HEK293 (cell line): ENCODE measurements at regions not wholly inside any gene's neighbourhood (a gene's known extent, or its start where the extent isn't known, plus 50 kb on each side); places are given as distances from the start of the nearest gene placed in this dataset.

Experiments used
- CTCF ChIA-PET: fragments of 350-600 bp; formaldehyde crosslinking; extraction: SDS; loops from one replicate; lab custom pipeline; 2021; ENCODE audit warnings: antibody characterized with exemption; lab: Yijun Ruan, JAX
- POLR2A ChIA-PET: fragments of 300-600 bp; formaldehyde crosslinking; extraction: SDS; loops from one replicate; lab custom pipeline; 2020; ENCODE audit warnings: antibody characterized with exemption, inconsistent platforms; lab: Yijun Ruan, JAX
- H3K27ac ChIP-seq: fragments of 200-500 bp; sonication (Bioruptor generic); 2 replicates; pipeline ENCODE4 v1.5.1; 2014; ENCODE audit warnings: low read depth, low read length, control low read depth, inconsistent platforms; ENCODE audit errors: extremely low read depth
- H3K36me3 ChIP-seq, 2 experiments: fragments of 200-500 bp in 1 of 2; sonication (Bioruptor generic) in 1 of 2; 1 replicate in 1 of 2; 2 replicates in 1 of 2; pipeline ENCODE4 v1.5.1; 2014 to 2017; ENCODE audit warnings: inconsistent platforms in 2 of 2, low read length in 2 of 2; ENCODE audit not compliant: control insufficient read depth in 2 of 2, insufficient read depth in 1 of 2
- H3K4me1 ChIP-seq: fragments of 200-500 bp; sonication (Bioruptor generic); 2 replicates; pipeline ENCODE4 v1.5.1; 2014; ENCODE audit warnings: mild to moderate bottlenecking, low read length, inconsistent platforms; ENCODE audit not compliant: control insufficient read depth, insufficient read depth
- H3K4me3 ChIP-seq: 2 replicates; pipeline ENCODE4 v1.5.1; 2011; ENCODE audit warnings: low read depth, mild to moderate bottlenecking, control low read depth, low read length, moderate library complexity
- H3K9me3 ChIP-seq: fragments of 200-500 bp; sonication (Bioruptor generic); 2 replicates; pipeline ENCODE4 v1.5.1; 2014; ENCODE audit warnings: low read depth, low read length, inconsistent platforms; ENCODE audit not compliant: control insufficient read depth, insufficient read depth
- GFI1B ChIP-seq: fragments of 450-650 bp; formaldehyde crosslinking; IDR thresholded peaks from 2 replicates; pipeline ENCODE4 v1.5.1; 2016; ENCODE audit warnings: missing biosample characterization, missing genetic modification characterization
- HIC1 ChIP-seq: fragments of 450-650 bp; formaldehyde crosslinking; IDR thresholded peaks from 2 replicates; pipeline ENCODE4 v1.5.1; 2016; ENCODE audit warnings: missing biosample characterization, missing genetic modification characterization
- IKZF3 ChIP-seq: fragments of 450-650 bp; IDR thresholded peaks from 2 replicates; pipeline ENCODE4 v1.5.0; 2018; ENCODE audit warnings: missing biosample characterization, mild to moderate bottlenecking, missing genetic modification characterization, moderate library complexity
- KLF17 ChIP-seq: fragments of 450-650 bp; formaldehyde crosslinking; IDR thresholded peaks from 2 replicates; pipeline ENCODE4 v1.5.1; 2016; ENCODE audit warnings: missing biosample characterization, missing genetic modification characterization
- PRDM1 ChIP-seq: fragments of 450-650 bp; formaldehyde crosslinking; IDR thresholded peaks from 2 replicates; pipeline ENCODE4; 2016; ENCODE audit warnings: missing biosample characterization, missing genetic modification characterization
- SETDB1 ChIP-seq: IDR thresholded peaks from one replicate; pipeline ENCODE4 v1.6.1; 2017; ENCODE audit warnings: mild to moderate bottlenecking, low read length, moderate library complexity, mixed read lengths; ENCODE audit not compliant: insufficient read length
- SP3 ChIP-seq: fragments of 450-650 bp; formaldehyde crosslinking; IDR thresholded peaks from 2 replicates; pipeline ENCODE4 v1.5.1; 2016; ENCODE audit warnings: missing biosample characterization, missing genetic modification characterization
- WT1 ChIP-seq: fragments of 450-650 bp; formaldehyde crosslinking; IDR thresholded peaks from 2 replicates; pipeline ENCODE4 v1.5.1; 2016; ENCODE audit warnings: missing biosample characterization, missing genetic modification characterization
- ZBTB20 ChIP-seq: fragments of 450-650 bp; formaldehyde crosslinking; IDR thresholded peaks from 2 replicates; pipeline ENCODE4 v1.5.1; 2016; ENCODE audit warnings: missing biosample characterization, missing genetic modification characterization
- ZBTB8A ChIP-seq: fragments of 450-650 bp; formaldehyde crosslinking; IDR thresholded peaks from 2 replicates; pipeline ENCODE4 v1.5.1; 2016; ENCODE audit warnings: missing biosample characterization, missing genetic modification characterization
- ZNF140 ChIP-seq: fragments of 450-650 bp; formaldehyde crosslinking; IDR thresholded peaks from 2 replicates; pipeline ENCODE4 v1.5.1; 2016; ENCODE audit warnings: missing biosample characterization, missing genetic modification characterization
- ZNF155 ChIP-seq: fragments of 450-650 bp; formaldehyde crosslinking; IDR thresholded peaks from 2 replicates; pipeline ENCODE4 v1.5.1; 2016; ENCODE audit warnings: missing biosample characterization, missing genetic modification characterization
- ZNF19 ChIP-seq: fragments of 450-650 bp; formaldehyde crosslinking; IDR thresholded peaks from 2 replicates; pipeline ENCODE4; 2016; ENCODE audit warnings: missing biosample characterization, missing genetic modification characterization, low read depth
- ZNF239 ChIP-seq: fragments of 450-650 bp; formaldehyde crosslinking; IDR thresholded peaks from 2 replicates; pipeline ENCODE4 v1.5.1; 2016; ENCODE audit warnings: missing biosample characterization, missing genetic modification characterization
- ZNF266 ChIP-seq: fragments of 450-650 bp; formaldehyde crosslinking; IDR thresholded peaks from 2 replicates; pipeline ENCODE4 v1.5.1; 2016; ENCODE audit warnings: missing biosample characterization, missing genetic modification characterization, low read depth
- ZNF366 ChIP-seq: fragments of 450-650 bp; formaldehyde crosslinking; conservative IDR thresholded peaks from 2 replicates; pipeline ENCODE4 v1.5.1; 2016; ENCODE audit warnings: missing biosample characterization, missing genetic modification characterization
- ZNF391 ChIP-seq: fragments of 450-650 bp; formaldehyde crosslinking; IDR thresholded peaks from 2 replicates; pipeline ENCODE4 v1.5.1; 2016; ENCODE audit warnings: low read depth, missing biosample characterization, missing genetic modification characterization, borderline replicate concordance
- ZNF423 ChIP-seq: fragments of 450-650 bp; formaldehyde crosslinking; IDR thresholded peaks from 2 replicates; pipeline ENCODE4 v1.5.1; 2016; ENCODE audit warnings: missing biosample characterization, missing genetic modification characterization
- ZNF433 ChIP-seq: fragments of 450-650 bp; formaldehyde crosslinking; IDR thresholded peaks from 2 replicates; pipeline ENCODE4 v1.5.1; 2016; ENCODE audit warnings: missing biosample characterization, missing genetic modification characterization, low read depth
- ZNF624 ChIP-seq: fragments of 450-650 bp; formaldehyde crosslinking; IDR thresholded peaks from 2 replicates; pipeline ENCODE4 v1.5.1; 2017; ENCODE audit warnings: missing biosample characterization, missing genetic modification characterization
- ZNF654 ChIP-seq: fragments of 450-650 bp; formaldehyde crosslinking; IDR thresholded peaks from 2 replicates; pipeline ENCODE4 v1.5.1; 2016; ENCODE audit warnings: low read depth, missing biosample characterization, missing genetic modification characterization
- ZNF677 ChIP-seq: fragments of 450-650 bp; IDR thresholded peaks from 2 replicates; pipeline ENCODE4 v1.5.0; 2018; ENCODE audit warnings: missing biosample characterization, mild to moderate bottlenecking, missing genetic modification characterization, moderate library complexity
- TF ChIP-seq, protein P1 (sequence below): fragments of 450-650 bp; formaldehyde crosslinking; IDR thresholded peaks from 2 replicates; pipeline ENCODE4 v1.5.1; 2017; ENCODE audit warnings: missing biosample characterization, missing genetic modification characterization
- TF ChIP-seq, protein P2 (sequence below): fragments of 450-650 bp; formaldehyde crosslinking; IDR thresholded peaks from 2 replicates; pipeline ENCODE4 v1.5.1; 2016; ENCODE audit warnings: missing biosample characterization, missing genetic modification characterization
- TF ChIP-seq, protein P3 (sequence below): fragments of 450-650 bp; formaldehyde crosslinking; IDR thresholded peaks from 2 replicates; pipeline ENCODE4 v1.5.1; 2016; ENCODE audit warnings: missing biosample characterization, missing genetic modification characterization

DNA sequence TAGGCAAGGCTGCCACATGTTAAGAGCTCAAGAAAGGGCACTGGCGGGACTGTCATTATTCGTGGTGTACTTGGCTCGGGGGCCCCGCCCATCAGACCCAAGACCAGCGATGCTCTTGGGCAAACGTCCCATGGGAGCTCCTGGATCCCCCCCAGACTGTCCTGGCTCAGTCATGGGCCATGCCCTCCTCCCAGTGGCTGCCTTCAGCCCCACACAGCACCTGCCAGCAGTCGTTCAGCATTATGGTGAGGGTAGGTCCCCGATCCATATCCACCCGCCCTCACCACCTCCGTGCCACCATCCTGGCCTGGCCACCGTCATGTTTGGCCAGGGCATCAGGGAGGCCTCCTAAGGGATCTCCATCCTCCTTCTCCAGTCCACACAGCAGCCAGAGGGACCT lies 51.4 kb upstream of the IQSEC1 start (continued):
- TF ChIP-seq, protein P1, sequence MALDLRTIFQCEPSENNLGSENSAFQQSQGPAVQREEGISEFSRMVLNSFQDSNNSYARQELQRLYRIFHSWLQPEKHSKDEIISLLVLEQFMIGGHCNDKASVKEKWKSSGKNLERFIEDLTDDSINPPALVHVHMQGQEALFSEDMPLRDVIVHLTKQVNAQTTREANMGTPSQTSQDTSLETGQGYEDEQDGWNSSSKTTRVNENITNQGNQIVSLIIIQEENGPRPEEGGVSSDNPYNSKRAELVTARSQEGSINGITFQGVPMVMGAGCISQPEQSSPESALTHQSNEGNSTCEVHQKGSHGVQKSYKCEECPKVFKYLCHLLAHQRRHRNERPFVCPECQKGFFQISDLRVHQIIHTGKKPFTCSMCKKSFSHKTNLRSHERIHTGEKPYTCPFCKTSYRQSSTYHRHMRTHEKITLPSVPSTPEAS (tag by site-specific recombination) = no peak
- no peak for TF ChIP-seq ZNF155 (tag by site-specific recombination)
- no peak for TF ChIP-seq ZNF19
- TF ChIP-seq ZNF677 (tag by site-specific recombination) = no peak
- no peak for TF ChIP-seq ZNF423 (tag by site-specific recombination)
- TF ChIP-seq, protein P2, sequence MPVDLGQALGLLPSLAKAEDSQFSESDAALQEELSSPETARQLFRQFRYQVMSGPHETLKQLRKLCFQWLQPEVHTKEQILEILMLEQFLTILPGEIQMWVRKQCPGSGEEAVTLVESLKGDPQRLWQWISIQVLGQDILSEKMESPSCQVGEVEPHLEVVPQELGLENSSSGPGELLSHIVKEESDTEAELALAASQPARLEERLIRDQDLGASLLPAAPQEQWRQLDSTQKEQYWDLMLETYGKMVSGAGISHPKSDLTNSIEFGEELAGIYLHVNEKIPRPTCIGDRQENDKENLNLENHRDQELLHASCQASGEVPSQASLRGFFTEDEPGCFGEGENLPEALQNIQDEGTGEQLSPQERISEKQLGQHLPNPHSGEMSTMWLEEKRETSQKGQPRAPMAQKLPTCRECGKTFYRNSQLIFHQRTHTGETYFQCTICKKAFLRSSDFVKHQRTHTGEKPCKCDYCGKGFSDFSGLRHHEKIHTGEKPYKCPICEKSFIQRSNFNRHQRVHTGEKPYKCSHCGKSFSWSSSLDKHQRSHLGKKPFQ (tag by site-specific recombination) = no peak
- no peak for TF ChIP-seq WT1
- TF ChIP-seq, all 188 proteins: peak for 0

GRCh38 chr3:13123765-13124164 lies 50.5 kb upstream of the IQSEC1 start:
- H3K9me3 ChIP-seq = no peaks in the 10 kb centered on the region
- ChIA-PET CTCF (interaction anchor here (0.6 to 1.3 kb wide), 2 partner anchors 27 to 32 kb away, joined by 4 to 5 read pairs; no protein-coding TSS in a partner anchor), POLR2A (no interaction called here)
- no peak for TF ChIP-seq ZBTB8A (tag by site-specific recombination)
- no peak for TF ChIP-seq KLF17 (tag by site-specific recombination)
- TF ChIP-seq ZNF433 (tag by site-specific recombination) = no peak
- TF ChIP-seq ZNF654 (tag by site-specific recombination) = no peak
- TF ChIP-seq, protein P3, sequence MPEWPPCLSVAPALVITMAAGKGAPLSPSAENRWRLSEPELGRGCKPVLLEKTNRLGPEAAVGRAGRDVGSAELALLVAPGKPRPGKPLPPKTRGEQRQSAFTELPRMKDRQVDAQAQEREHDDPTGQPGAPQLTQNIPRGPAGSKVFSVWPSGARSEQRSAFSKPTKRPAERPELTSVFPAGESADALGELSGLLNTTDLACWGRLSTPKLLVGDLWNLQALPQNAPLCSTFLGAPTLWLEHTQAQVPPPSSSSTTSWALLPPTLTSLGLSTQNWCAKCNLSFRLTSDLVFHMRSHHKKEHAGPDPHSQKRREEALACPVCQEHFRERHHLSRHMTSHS (tag by site-specific recombination) = no peak
- TF ChIP-seq HIC1 (tag by site-specific recombination) = no peak
- no peak for TF ChIP-seq ZNF155 (tag by site-specific recombination)
- no peak for TF ChIP-seq SETDB1
- no peak for TF ChIP-seq GFI1B (tag by site-specific recombination)
- no peak for TF ChIP-seq ZNF140 (tag by site-specific recombination)
- TF ChIP-seq ZBTB20 (tag by site-specific recombination) = no peak
- TF ChIP-seq PRDM1 = no peak
- TF ChIP-seq ZNF391 (tag by site-specific recombination) = no peak
- no peak for TF ChIP-seq ZNF366
- no peak for TF ChIP-seq ZNF624 (tag by site-specific recombination)
- TF ChIP-seq ZNF266 (tag by site-specific recombination) = no peak
- TF ChIP-seq IKZF3 (tag by site-specific recombination) = no peak
- no peak for TF ChIP-seq ZNF239 (tag by site-specific recombination)
- no peak for TF ChIP-seq SP3 (tag by site-specific recombination)
- no peak overlapping the region for H3K27ac ChIP-seq
- no peaks in the 10 kb centered on the region for H3K36me3 ChIP-seq
- H3K4me3 ChIP-seq = no peak overlapping the region
- no peaks in the 10 kb centered on the region for H3K4me1 ChIP-seq
